ENCODE measurements at regions not wholly inside any gene's neighbourhood (a gene's known extent, or its start where the extent isn't known, plus 50 kb on each side); places are given as distances from the start of the nearest gene placed in this dataset.
"Not testable (repeated sequence)": the region's sequence is repeated elsewhere in the genome, so short reads cannot be mapped to it uniquely, and the experiment has no call there.

- no peak for DNase-seq
Observed at GRCh38 chr2:239568601-239569000, 167.8 kb upstream of the HDAC4 start.

GRCh38 chr2:239567786-239568185, 167.0 kb upstream of the HDAC4 start:
- no peak for DNase-seq

GRCh38 chr2:239566995-239567568, 166.3 kb upstream of the HDAC4 start:
- no peak for DNase-seq

- no peak for DNase-seq
Observed at GRCh38 chr2:239566162-239566994, 165.6 kb upstream of the HDAC4 start.

GRCh38 chr2:239564587-239564986, 163.8 kb upstream of the HDAC4 start:
- DNase-seq: no peak

GRCh38 chr2:239563561-239563960, 162.7 kb upstream of the HDAC4 start:
- no peak for DNase-seq

GRCh38 chr2:239561446-239562001, 160.7 kb upstream of the HDAC4 start:
- peak; percentile 81 for DNase-seq

- DNase-seq: no peak
Observed at GRCh38 chr2:239559417-239560261, 158.8 kb upstream of the HDAC4 start.

- no peak for DNase-seq
Observed at GRCh38 chr2:239558661-239559060, 157.8 kb upstream of the HDAC4 start.

GRCh38 chr2:239557516-239557915, 156.7 kb upstream of the HDAC4 start:
- DNase-seq: no peak

- no peak for DNase-seq
Observed at GRCh38 chr2:239555571-239555905, 154.7 kb upstream of the HDAC4 start.

GRCh38 chr2:239554766-239555570, 154.1 kb upstream of the HDAC4 start:
- no peak for DNase-seq

- DNase-seq: no peak
Observed at GRCh38 chr2:239553376-239554000, 152.7 kb upstream of the HDAC4 start.

- DNase-seq: no peak
Observed at GRCh38 chr2:239552213-239552926, 151.6 kb upstream of the HDAC4 start.

- DNase-seq: no peak
Observed at GRCh38 chr2:239551206-239551605, 150.4 kb upstream of the HDAC4 start.

GRCh38 chr2:239550357-239550756, 149.5 kb upstream of the HDAC4 start:
- no peak for DNase-seq

GRCh38 chr2:239549711-239550255, 149.0 kb upstream of the HDAC4 start:
- peak; percentile 82 for DNase-seq

- DNase-seq: no peak
Observed at GRCh38 chr2:239548965-239549595, 148.3 kb upstream of the HDAC4 start.

- DNase-seq: no peak
Observed at GRCh38 chr2:239548451-239548871, 147.6 kb upstream of the HDAC4 start.

GRCh38 chr2:239547140-239547539, 146.3 kb upstream of the HDAC4 start:
- not testable (repeated sequence) for DNase-seq

Measured in tongue (tissue), 1 donor.